G401 (cell line): ENCODE measurements at regions not wholly inside any gene's neighbourhood (a gene's known extent, or its start where the extent isn't known, plus 50 kb on each side); places are given as distances from the start of the nearest gene placed in this dataset.
"Not testable (repeated sequence)": the region's sequence is repeated elsewhere in the genome, so short reads cannot be mapped to it uniquely, and the experiment has no call there.

Source experiments
- DNase-seq: peaks from one replicate; pipeline ENCODE4 v3.0.0-alpha.2; 2015; ENCODE audit warnings: low spot score
- in situ Hi-C: cut with HindIII; loops from 2 replicates; pipeline ENCODE4 v1.10.0; 2016; ENCODE audit warnings: low sequenced_read_pairs, mixed read lengths

DNA sequence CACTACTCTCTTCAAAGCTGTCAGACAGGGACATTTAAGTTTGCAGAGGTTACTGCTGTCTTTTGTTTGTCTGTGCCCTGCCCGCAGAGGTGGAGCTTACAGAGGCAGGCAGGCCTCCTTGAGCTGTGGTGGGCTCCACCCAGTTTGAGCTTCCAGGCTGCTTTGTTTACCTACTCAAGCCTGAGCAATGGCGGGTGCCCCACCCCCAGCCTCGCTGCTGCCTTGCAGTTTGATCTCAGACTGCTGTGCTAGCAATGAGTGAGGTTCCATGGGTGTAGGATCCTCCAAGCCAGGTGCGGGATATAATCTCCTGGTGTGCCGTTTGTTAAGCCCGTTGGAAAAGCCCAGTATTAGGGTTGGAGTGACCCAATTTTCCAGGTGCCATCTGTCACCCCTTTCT lies 581.2 kb downstream of the ANKRD50 start:
- DNase-seq, in situ Hi-C loops: not testable (repeated sequence)

DNA sequence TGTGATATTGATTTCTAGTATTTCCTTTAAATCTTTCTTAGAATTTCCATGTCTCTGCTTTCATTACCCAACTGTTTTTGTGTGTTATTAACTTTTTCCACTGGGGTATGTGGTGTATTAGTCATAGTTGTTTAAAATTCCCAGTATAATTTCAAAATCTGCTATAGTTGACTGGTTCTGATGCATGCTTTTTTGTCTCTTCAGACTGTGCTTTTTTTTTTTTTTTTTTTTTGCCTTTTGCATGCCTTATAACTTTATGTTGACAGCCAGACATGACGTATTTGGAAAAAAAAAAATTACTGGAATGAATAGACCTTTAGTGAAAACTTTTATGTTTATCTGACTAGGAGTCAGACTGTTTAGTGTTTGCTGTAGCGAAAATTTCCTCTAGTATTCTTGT lies 580.4 kb downstream of the ANKRD50 start:
- no peak for DNase-seq
- in situ Hi-C loops = no loop called here

DNA sequence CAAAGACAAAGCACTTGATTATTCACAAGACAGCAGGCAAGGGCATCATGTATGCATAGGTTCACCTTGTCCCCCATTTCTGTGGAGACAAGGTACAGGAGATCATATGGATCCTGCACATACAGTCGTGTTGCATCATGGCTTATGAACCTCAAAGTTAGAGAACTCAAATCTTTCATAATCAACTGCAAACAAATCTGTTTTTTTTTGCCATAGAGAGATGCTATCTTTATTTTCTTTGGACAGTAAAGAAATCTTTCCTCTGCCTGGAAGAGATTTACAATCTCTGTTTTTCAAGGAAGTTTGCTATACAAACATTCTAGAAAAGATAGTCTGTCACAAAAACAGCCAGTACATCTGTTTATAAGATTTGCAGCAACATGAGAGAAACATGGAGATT lies 578.8 kb downstream of the ANKRD50 start:
- no peak for DNase-seq
- in situ Hi-C loops = no loop called here

DNA sequence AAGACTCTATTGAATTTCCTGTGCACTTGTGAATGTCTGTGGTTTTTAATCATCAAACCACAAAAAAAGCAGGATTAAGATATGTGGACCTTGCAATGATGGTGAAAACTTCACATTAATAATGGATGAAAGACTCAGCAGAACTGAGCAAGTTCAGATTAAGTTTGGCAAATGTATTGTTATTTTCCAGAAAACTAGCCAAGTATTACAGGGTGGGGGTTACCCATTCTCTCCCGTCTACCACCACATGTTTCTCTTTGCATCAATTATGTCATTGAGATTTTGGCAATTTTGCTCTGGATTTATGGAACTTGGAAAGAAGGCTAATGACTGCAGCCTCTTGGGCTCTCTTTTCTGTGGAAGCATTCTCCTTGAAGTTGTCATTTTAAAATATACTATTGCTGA lies 577.1 kb downstream of the ANKRD50 start:
- in situ Hi-C loops = no loop called here
- no peak for DNase-seq

DNA sequence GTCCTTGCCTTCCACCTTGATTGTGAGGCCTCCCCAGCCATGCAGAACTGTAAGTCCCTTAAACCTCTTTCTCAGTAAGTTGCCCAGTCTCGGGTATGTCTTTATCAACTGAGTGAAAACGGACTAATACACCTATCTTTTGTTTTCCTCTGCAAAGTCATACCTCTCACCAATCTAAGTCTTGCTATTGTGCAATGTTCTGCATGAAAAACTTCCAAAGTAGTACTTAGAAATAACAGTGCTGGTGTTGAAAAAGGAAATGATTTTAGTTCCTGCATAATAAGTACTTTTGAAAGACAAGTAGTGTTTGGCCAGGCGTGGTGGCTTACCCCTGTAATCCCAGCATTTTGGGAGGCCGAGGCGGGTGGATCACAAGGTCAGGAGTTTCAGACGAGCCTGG lies 573.5 kb downstream of the ANKRD50 start:
- in situ Hi-C loops = no loop called here
- no peak for DNase-seq

DNA sequence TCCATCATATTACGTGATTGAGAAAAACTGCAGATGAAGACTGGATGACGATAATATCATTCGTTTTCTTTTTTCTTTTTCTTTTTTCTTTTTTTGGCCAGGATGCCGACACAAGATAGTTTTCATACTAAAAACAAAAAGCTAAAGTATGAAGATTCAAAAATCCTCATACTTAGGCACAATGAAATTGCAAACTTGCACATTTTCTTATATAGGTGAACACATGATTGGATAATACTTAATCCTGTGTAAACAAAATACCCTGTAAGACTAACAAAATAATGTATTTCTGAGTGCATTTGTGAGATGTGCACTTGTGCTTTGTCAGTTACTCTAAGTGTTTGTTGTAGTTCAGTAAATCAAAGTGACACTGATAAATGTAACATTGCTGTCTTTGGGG lies 568.9 kb downstream of the ANKRD50 start:
- no peak for DNase-seq
- in situ Hi-C loops = no loop called here

DNA sequence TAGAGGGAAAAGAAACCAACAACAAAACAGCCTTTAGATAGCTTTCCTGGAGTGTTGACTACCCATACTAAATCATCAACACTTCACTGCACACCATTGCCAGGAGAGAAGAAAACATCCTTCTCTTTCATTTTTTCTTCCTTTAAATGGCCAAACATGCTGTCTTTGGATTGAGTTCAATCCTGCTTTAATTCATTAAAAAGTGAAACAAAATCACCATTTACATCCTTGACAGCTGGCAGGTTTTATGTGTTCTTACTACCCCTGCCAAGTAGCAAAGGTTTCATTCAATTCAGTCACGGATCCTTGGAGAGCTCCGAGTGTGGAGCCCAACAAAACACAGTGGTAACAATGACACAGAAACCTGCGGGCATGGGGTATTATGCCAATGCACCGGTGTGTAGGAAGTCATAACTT lies 568.3 kb downstream of the ANKRD50 start:
- in situ Hi-C loops = no loop called here
- DNase-seq = no peak

DNA sequence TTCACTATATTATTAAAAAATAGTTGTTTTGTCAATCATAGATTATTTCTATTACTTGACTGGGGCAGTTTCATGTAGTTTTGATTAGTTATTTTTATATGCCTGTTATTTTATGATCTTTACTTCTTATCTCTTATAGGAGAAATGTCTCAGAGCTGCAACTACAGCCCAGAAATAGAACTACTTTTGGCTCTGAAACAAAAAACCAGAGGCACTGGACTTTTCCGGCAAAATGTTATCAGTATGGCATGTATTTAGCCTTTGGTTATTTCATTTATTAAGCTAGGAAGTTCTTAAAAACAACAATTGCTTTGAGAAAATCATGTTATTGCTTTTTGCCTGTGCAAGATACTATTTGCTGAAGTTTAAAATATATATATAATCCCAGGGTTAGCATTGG lies 566.5 kb downstream of the ANKRD50 start:
- no peak for DNase-seq
- in situ Hi-C loops = no loop called here

DNA sequence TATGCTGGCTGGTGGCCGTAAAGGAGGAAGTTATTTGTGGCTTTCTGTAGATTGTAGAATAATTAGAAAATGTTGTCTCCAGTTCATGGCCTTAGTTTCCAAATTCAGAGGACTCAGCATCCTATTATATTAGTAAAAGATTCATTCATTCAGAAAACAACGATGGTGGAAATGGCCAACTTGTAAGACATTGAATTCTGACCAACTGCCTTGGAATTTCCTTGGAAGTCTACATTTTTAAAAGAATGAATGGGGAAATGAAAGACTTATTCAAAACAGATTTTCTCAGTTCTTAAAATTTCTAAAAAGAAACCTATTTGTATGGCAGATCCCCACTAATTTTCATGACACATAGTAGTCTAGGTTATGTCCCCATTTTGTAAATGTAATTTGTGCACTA lies 561.5 kb downstream of the ANKRD50 start:
- in situ Hi-C loops = no loop called here

DNA sequence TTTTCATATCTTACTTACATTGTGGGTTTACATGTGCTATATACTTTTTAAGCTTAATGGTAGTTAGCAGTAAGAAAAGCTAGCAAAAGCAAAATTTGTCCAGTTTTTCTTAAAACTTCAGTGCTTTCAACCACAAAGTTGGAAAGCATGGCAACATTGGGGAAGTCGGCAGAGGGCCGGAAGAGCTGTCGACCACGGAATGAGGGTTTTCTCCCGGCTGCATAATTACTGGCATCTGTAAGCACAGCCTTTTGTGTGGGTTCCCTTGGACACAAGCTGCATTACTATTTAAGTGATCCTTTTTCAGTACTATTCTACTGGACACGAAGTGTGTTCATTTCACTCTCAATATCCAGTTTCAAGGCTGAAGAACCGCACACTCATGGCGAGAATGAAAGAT lies 560.4 kb downstream of the ANKRD50 start:
- in situ Hi-C loops = no loop called here
- no peak for DNase-seq

More for the DNA sequence above, 561.5 kb downstream of the ANKRD50 start:
- no peak for DNase-seq

DNA sequence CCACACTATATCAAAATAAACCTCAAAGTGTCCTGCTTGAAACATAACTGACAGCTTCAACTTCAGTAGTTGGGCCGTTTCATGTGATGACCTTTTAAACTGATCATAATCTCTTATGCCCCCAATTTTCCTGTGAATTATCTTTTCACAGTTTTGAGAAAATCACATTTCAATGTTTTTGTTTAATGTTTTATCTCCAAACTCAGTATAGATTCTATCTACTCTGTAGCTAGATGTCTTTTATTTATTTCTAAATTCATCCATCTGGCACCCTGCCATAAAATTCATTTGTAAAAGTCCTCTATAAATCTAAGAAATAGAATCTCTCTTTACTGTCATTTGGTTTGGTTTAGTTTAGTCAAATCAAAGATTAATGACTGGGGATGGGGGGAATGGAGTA lies 557.3 kb downstream of the ANKRD50 start:
- in situ Hi-C loops = no loop called here

DNA sequence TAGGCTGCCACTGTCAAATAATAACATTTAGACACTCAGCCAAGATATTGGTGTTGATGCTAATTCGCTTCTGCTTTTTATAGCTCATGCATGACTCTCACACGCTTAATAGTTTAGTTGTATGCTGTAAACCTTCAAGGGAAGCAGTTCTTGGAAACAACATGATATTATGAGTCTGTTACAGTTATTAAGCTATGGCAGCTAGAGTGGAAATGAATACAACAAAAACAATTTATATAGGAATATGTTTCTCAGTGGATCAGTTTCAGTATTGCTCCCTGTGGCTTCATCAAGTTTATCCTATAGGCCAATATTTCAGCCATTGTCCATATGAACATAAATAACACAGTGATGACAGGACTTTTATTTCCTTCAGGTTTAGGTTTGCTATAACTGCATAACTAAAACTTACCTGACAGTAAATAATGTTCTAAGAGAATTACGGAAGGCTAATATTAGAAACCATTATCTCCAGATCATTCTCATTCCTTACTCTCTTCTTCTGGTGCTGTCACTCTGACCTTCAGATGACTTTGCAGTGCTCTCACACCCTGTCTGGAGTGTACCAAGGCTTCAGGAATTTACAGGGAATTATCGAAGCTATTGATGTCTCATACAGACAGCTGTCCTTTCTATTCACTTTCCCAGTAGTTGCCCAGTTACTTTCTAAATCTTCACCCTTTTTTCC lies 555.0 kb downstream of the ANKRD50 start:
- DNase-seq = no peak
- in situ Hi-C loops = no loop called here

More for the DNA sequence above, 557.3 kb downstream of the ANKRD50 start:
- DNase-seq = no peak

DNA sequence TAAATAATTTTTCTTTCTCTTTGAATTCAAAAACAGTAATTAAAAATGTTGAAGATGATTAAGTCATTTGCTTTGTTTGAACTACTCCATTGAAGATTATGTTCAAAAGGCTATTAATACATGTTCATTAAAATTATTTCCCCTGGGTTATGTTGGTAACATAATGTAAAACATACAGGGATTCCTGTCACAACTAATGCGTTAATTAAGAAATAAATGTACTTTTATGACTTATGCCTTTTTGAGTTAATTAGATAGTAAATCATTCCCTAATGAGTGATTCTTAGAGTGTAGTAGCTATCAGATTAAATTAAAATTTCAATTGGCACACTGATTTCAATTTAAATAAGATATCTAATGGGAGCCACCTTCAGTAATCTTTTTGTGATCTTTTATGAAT lies 549.1 kb downstream of the ANKRD50 start:
- in situ Hi-C loops = no loop called here
- DNase-seq = no peak

DNA sequence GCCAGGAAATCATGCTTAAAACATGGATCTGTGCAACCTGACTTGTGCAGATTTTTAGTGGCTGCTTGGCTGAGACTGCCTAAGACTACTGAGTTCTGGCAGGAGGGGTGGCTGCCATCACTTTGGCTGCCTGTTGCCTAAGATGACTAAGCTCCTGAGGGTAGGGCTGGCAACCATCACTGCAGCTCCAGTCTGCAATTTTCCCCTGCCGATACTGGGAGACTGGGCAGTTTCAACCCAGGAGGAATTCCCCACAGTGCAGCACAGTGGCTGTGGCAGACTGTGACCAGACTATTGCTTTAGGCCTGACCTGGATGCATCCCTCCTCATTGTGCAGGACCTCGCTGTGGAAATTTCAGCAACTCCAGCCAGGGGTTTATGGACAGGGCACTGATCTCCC lies 544.9 kb downstream of the ANKRD50 start:
- no peak for DNase-seq
- in situ Hi-C loops = no loop called here

DNA sequence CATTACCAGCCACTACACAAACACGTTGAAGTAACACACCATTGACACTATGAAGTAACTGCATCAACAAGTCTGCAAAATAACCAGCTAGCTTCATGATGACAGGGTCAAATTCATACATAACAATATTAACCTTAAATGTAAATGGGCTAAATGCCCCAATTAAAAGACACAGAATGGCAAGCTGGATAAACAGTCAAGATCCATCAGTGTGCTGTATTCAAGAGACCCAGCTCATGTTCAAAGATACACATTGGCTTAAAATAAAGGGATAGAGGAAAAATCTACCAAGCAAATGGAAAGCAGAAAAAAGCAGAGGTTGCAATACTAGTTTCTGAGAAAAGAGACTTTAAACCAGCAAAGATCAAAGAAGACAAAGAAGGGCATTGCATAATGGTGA lies 543.0 kb downstream of the ANKRD50 start:
- in situ Hi-C loops = not testable (repeated sequence)

DNA sequence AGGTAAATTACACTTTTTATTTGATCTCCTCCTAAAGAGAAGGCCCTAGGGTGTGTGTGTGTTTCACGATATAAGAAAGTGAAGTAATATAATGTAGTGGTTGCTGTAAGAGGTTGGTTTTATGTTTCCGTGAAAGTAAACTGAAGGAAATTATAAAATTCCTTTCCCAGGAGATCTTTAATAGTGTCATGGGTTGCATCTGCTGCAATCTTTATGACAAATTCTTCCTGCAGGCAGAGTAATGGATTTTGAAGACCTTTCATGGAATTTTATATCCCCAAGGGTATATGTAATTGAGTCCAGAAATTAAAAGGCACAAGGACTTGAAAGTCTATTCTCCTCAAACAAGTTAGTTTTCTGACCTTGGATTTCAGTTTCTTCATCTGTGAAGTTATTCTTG lies 538.6 kb downstream of the ANKRD50 start:
- in situ Hi-C loops = no loop called here
- DNase-seq = no peak

More for the DNA sequence above, 543.0 kb downstream of the ANKRD50 start:
- not testable (repeated sequence) for DNase-seq

DNA sequence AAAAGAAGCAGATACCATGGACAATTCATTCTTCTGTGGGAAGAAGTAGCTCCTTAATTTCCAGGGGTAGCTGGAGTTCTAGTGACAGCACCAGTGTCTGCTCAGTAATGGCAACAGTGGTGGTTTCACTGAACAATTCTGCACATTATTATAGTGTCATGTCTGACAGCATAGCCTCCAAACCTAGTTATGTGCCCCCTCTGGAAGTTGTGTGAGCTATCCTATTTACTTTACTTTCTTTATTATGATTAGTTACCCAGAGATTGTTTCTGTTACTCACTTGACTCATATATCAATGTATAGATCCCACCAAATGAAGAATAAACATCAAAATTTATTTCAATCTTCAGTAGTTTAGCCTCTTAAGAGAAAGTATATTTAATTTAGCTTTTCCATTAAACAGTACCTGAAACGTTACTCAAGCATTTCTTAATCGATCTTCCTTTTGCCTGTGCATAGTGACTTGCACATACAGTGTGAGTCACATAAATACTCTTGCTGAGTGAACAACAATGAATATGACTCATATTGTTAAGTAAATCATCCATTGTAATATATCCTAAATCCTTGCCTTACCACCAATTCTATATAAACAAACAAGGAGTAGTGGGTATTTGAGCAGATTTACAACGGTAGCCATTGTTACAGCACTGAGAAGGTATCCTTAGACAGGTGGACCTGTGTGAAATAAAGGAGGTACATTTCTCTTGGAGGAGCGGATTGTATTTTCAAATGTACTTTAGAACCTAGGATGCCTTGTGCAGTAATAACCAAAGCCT lies 534.7 kb downstream of the ANKRD50 start:
- DNase-seq = no peak
- in situ Hi-C loops = no loop called here

DNA sequence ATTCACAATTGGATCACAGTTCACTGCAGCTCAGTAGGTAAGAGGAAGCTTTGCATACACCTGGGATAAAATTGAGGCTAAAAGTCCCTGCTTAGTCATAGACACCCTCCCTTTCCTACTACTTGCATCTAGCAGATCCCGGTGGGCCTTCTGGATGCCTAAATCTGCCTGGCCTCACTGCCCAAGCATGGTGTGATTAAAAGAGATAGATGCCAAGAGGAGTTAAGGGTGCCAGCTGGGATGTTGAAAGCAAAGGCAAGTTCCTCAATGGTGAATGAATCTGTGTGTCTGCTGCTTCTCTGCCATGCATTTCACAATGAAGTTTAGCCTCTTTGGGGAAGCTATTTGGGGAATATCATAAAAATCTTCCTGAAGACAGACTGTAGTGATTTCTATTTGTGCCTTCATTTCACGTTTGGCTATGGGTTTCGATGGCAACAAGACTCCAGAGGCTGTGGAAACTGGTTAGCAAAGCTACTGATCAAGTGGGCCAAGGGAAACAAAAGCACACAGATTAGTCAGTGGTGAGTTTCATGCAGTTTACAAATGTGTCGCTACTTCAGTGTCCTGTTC lies 534.0 kb downstream of the ANKRD50 start:
- in situ Hi-C loops = no loop called here
- no peak for DNase-seq

DNA sequence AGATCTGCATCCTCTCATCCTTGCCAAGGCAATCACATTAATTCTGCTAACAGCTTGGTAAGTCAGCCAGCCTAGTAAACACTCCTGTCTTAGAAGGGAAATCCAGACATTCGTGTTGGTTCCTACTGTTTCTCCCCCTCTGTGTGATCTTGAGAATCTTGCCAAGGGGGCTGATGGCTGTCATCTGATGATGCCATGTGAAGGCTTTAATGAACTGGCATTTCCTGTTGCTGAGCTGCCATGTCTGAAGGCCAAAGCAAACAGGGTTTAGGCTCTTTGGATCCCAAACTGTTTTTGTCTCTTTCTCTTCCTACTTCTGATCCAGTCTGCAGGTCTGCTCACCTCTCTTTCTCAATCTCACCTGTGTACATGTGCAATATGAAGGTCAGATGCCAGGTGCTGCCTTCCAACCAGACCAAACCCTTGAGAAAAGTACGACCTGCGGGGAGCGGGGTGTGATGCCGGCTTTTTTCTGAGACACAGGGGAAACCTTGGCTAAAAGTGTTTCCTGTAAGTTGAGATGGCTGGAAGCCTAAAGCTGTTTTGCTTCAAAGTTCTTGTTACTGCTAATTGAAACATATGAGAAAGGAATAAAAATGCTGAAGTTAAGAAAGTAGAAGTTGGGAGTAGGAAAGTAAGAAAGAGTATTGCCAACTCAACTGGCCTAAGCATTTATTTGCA lies 532.9 kb downstream of the ANKRD50 start:
- in situ Hi-C loops = no loop called here
- DNase-seq = no peak

DNA sequence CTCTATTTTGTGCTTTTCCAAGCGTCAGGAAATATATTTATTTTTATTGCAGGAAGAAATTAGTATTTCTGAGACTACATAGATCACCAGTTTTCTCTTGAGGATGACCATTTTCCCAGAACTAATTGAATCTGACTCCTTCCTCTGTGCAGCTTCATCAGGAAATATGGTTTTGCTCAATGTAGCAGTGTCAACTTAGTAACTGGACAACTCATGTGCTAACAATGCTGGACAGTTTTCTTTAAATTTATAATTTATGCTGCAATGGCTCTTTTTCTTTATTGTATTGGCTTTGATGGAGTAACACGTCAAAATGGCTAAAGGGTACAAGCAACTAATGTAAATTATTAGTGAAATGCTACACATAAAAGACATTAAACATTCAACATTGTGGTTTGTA lies 531.5 kb downstream of the ANKRD50 start:
- in situ Hi-C loops = no loop called here
- no peak for DNase-seq
